GM12864 (cell line): ENCODE measurements at regions not wholly inside any gene's neighbourhood (a gene's known extent, or its start where the extent isn't known, plus 50 kb on each side); places are given as distances from the start of the nearest gene placed in this dataset.
"Not testable (repeated sequence)": the region's sequence is repeated elsewhere in the genome, so short reads cannot be mapped to it uniquely, and the experiment has no call there.

ENCODE experiments used
- DNase-seq: peaks from one replicate; pipeline ENCODE4 v3.0.0-alpha.2; 2011; ENCODE audit warnings: low read depth
- H3K4me3 ChIP-seq: 2 replicates; pipeline ENCODE4 v1.5.1; 2011; ENCODE audit warnings: mild to moderate bottlenecking, low read depth, low read length, control low read depth
- TF ChIP-seq, protein P1 (sequence below): IDR thresholded peaks from 2 replicates; pipeline ENCODE4 v1.5.1; 2011; ENCODE audit warnings: low read depth, mild to moderate bottlenecking, moderate library complexity, low read length, control low read depth, inconsistent platforms; ENCODE audit errors: missing control alignments

DNA sequence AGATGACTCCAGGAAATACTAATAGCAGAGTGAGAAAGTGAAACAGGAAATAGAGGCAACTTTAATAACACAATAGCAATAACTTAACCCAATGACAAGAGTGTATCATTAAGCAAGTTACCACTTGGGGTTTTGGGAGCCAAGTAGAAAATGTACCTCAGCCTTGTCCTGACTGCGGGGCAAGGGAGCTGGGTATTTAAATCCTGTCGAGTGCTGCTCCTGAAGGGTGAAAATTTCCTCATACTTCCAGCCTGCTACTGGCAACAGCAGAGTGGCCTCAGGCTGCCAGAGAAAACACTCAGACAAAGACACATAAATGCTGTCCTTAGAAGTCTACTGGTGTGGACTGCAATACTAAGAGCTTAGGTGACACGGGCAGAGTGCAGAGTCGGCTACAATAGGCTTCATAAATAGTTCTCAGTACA is 112.5 kb upstream of the EMB start:
- no peak overlapping the region for H3K4me3 ChIP-seq
- DNase-seq, result no peak
- TF ChIP-seq, protein P1, sequence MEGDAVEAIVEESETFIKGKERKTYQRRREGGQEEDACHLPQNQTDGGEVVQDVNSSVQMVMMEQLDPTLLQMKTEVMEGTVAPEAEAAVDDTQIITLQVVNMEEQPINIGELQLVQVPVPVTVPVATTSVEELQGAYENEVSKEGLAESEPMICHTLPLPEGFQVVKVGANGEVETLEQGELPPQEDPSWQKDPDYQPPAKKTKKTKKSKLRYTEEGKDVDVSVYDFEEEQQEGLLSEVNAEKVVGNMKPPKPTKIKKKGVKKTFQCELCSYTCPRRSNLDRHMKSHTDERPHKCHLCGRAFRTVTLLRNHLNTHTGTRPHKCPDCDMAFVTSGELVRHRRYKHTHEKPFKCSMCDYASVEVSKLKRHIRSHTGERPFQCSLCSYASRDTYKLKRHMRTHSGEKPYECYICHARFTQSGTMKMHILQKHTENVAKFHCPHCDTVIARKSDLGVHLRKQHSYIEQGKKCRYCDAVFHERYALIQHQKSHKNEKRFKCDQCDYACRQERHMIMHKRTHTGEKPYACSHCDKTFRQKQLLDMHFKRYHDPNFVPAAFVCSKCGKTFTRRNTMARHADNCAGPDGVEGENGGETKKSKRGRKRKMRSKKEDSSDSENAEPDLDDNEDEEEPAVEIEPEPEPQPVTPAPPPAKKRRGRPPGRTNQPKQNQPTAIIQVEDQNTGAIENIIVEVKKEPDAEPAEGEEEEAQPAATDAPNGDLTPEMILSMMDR, result no peak

DNA sequence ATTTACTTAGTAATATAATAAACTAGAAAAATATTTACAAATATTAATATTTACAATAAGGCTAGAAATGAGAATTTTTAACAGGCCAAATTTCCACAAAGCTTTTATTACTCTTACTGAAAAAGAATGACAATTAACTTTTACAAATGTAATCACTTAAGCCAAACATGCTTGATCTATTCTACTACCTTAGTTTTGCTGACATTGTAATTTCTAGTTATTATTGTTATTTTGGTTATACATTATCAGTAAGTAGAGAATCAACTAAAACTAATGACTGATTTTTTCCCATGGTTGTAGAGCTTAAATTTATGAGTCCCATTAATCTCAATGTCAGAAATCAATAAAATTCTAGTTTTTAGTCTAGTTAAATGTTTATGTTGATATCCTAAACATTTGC is 107.8 kb upstream of the PARP8 start:
- not testable (repeated sequence) for H3K4me3 ChIP-seq, DNase-seq

GRCh38 chr5:50559955-50560354 is 106.5 kb upstream of the PARP8 start:
- no peak overlapping the region for H3K4me3 ChIP-seq
- TF ChIP-seq, protein P1, result no peak
- DNase-seq, result no peak

- no peak for DNase-seq
- H3K4me3 ChIP-seq, result no peak overlapping the region
- TF ChIP-seq, protein P1, result no peak
Measured at GRCh38 chr5:50562694-50563093, 103.7 kb upstream of the PARP8 start.

GRCh38 chr5:50564079-50564478 is 102.4 kb upstream of the PARP8 start:
- DNase-seq, result no peak
- H3K4me3 ChIP-seq, result no peak overlapping the region
- TF ChIP-seq, protein P1, result no peak

- TF ChIP-seq, protein P1, result no peak
- no peak overlapping the region for H3K4me3 ChIP-seq
- no peak for DNase-seq
Measured at GRCh38 chr5:50564558-50564957, 101.9 kb upstream of the PARP8 start.

DNA sequence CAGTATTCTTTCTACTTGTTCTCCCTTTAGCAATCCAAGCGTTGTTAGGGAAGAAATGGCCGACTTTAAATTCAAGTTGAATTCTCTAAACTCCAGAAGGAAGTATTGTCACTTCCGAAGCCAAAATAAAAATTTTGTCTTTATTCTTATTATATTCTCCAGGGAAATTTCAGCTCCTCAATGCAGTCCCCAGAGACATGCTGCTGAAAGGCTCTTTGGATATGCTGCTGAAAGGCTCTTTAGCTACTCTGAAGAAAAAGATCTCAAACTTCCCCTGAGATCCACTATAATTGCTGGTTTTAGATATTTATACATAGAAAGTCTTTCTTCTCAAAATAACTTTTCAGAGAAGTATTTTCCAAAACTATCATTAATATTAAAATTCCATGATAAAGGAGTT is 92.3 kb upstream of the PARP8 start:
- TF ChIP-seq, protein P1, result no peak
- H3K4me3 ChIP-seq, result no peak overlapping the region
- DNase-seq, result no peak

GRCh38 chr5:50575740-50576139 is 90.7 kb upstream of the PARP8 start:
- no peak overlapping the region for H3K4me3 ChIP-seq
- no peak for DNase-seq
- TF ChIP-seq, protein P1, result no peak
